ENCODE measurements at regions not wholly inside any gene's neighbourhood (a gene's known extent, or its start where the extent isn't known, plus 50 kb on each side); places are given as distances from the start of the nearest gene placed in this dataset.

DNA sequence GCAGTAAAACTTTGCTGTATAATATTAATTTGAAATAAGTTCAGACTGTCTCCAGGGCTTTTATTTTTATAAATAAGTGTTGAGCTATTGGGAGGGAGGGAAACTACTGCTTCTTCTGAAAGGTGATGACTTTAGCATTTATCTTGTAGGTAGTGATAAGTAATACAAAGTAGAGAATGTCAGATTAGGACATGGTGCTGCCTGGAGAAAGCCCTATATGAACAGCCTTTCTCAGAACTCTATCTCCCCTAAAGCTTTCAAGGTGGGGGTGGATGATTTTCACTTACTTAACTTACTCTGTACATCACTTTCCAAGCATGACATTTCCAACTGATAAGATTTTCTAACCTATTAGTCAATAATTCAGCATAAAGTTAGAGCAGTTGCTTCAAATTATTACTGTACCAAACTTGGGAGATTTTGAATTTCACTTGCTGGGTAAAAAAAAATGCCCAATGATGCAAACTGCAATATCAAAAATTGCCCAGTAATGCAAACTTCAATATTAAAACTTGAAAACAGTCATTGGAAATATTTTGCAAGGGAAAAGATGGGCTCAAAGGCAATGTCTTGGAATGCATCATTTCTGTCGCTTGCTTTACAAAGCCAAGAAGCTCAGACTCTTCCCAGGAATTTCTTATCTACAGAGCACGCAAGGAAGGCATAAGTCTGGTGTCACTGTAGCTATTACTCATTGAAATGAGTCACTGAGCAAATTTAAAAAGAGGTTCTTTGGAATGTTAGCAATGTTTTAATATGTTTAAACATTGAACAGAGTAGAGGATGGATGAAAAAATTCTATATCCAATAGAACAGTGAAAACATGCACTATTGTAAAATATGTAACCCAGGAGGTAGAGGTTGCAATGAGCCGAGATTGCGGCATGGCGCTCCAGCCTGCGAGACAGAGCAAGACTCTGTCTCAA, 569.5 kb downstream of the PSAT1 start:
- no peak overlapping the region for H3K4me3 ChIP-seq (replicated peaks; ENCODE audit: low read depth, low read length)
- TF ChIP-seq, protein P1, sequence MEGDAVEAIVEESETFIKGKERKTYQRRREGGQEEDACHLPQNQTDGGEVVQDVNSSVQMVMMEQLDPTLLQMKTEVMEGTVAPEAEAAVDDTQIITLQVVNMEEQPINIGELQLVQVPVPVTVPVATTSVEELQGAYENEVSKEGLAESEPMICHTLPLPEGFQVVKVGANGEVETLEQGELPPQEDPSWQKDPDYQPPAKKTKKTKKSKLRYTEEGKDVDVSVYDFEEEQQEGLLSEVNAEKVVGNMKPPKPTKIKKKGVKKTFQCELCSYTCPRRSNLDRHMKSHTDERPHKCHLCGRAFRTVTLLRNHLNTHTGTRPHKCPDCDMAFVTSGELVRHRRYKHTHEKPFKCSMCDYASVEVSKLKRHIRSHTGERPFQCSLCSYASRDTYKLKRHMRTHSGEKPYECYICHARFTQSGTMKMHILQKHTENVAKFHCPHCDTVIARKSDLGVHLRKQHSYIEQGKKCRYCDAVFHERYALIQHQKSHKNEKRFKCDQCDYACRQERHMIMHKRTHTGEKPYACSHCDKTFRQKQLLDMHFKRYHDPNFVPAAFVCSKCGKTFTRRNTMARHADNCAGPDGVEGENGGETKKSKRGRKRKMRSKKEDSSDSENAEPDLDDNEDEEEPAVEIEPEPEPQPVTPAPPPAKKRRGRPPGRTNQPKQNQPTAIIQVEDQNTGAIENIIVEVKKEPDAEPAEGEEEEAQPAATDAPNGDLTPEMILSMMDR (IDR thresholded peaks at IDR 0.05; ENCODE audit: low read length, missing control alignments): no peak
- peak; percentile 91 for DNase-seq (ENCODE audit: low read depth)

DNA sequence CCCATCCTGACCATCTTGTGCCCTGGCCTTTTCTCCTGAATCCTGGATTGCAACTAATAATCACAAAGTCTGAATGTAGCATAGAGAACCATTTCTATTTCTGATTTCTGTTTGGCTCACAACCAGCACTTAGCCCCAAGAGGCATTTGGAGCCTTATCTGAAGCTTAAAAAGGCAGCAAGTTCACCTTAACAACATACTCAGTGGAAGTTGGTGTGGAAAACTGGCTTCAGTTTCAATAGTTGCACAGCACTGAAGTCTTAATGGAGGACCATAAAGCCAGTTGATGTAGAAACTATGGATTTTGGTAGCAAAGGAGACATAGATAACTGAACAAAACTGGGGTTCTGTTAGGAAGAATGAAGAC, 574.1 kb downstream of the PSAT1 start:
- no peak for DNase-seq (ENCODE audit: low read depth)
- TF ChIP-seq, protein P1 (IDR thresholded peaks at IDR 0.05; ENCODE audit: low read length, missing control alignments): no peak
- no peak overlapping the region for H3K4me3 ChIP-seq (replicated peaks; ENCODE audit: low read depth, low read length)

DNA sequence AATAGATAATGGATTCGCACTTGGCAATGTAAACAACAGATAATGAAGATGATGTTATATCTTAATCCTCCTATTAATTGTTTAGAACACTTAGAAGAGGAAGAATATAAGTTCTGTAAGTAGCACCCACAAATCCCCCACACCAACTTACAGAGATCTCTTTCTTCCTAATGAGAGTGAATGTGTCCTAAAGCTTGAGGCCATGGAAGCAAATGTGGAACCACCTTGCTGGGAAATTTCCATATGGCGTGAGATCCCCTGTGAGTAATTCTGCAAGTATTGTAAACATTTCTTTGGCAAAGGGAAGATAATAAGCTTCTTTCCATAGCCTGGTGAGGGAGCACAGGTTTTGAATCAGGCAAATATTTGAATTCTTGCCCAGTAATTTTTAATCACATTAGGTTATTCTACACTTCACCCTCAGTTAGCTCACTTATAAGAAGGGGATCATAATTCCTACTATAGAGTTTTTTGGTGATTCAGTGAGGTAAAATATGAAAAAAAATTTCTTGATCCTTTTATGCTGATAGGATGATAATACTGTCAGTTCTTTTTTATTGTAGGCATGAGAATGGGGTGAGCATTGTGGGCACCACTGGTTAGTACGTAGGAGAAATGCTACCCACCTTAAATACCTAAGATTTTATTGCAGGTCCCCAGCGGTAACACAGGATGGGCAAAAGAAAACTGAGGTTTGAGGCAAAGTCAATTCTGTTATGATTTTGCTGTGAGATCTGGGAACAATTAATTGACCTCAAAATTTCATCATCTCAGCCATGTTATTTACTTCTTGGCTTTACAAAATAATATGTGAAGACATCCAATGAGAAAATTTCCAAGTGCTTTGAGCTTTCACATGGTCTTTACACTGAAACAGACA, 574.8 kb downstream of the PSAT1 start:
- TF ChIP-seq, protein P1 (IDR thresholded peaks at IDR 0.05; ENCODE audit: low read length, missing control alignments): no peak
- H3K4me3 ChIP-seq (replicated peaks; ENCODE audit: low read depth, low read length): no peak overlapping the region
- peak; percentile 85 for DNase-seq (ENCODE audit: low read depth)

DNA sequence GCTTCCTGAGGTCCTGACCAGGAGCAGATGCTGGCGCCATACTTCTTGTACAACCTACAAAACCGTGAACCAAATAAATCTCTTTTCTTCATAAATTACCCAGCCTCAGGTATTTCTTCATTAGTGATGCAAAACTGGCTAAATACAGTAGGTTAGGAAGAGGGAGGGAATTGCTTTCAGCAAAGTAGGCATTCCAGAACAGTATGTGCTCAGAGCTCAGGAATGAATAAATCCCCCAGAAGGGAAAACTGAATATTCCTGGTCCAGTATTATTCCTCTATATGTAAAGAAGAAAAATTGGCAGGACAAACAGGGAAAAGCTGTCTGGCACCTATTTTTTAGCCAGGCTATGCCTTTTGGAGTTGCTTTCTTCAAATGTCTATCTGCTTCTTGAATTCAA, 577.1 kb downstream of the PSAT1 start:
- no peak overlapping the region for H3K4me3 ChIP-seq (replicated peaks; ENCODE audit: low read depth, low read length)
- no peak for DNase-seq (ENCODE audit: low read depth)
- TF ChIP-seq, protein P1 (IDR thresholded peaks at IDR 0.05; ENCODE audit: low read length, missing control alignments): no peak

DNA sequence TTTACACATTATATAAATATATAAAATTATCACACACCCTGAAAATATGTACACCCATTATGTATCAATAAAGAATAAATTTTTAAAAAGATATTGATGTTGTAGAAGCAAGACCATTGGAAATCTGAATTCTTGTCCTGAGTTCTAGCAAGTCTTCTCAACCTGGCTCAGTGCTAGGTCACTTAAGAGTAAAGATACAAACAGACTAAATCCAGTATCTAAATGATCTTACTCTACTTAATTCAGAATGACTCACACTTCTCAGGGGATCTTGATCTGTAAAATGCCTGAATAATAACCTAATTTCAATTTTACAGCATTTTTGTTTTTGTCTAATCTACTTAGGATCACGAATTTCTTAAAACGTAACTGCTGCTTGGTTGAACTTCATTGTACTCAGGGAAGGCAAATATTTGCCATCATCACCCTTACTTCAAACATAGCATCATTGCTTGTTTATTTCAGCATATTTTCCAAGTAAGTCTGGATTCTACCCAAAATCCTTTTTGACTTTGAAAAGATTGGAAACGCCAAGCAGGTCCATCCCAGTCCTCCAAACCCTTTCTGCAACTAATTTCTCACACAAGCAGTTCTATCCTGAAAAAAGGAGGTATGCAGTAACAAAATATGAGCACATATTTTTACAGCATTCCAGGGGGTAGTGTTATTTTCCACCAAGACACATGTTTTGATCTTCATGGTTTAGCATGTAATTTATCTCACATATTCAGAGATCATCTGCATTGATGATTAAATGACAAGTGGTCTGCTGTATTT, 582.6 kb downstream of the PSAT1 start:
- no peak overlapping the region for H3K4me3 ChIP-seq (replicated peaks; ENCODE audit: low read depth, low read length)
- TF ChIP-seq, protein P1 (IDR thresholded peaks at IDR 0.05; ENCODE audit: low read length, missing control alignments): no peak
- no peak for DNase-seq (ENCODE audit: low read depth)

DNA sequence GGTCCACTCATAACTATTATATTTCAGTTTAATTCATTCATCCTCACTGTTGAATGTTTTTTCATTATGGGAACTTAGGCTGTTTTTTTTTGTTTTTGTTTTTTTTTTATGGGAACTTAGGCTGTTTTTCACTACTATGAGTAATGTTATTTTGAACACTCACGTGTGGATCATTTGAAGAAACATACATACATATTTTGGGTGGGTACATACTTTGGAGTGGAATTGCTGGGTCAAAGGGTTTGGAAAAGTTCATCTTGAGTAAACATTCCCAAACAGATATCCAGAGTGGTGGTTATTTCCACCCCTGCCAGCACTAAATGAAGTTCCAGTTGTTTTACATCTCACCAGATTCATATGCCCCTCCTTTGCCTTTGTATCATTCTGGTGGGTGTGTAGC, 584.4 kb downstream of the PSAT1 start:
- no peak for DNase-seq (ENCODE audit: low read depth)
- TF ChIP-seq, protein P1 (IDR thresholded peaks at IDR 0.05; ENCODE audit: low read length, missing control alignments): no peak
- no peak overlapping the region for H3K4me3 ChIP-seq (replicated peaks; ENCODE audit: low read depth, low read length)

Measured in fibroblast of pulmonary artery (primary cell).